GM21786 (cell line): ENCODE measurements at regions not wholly inside any gene's neighbourhood (a gene's known extent, or its start where the extent isn't known, plus 50 kb on each side); places are given as distances from the start of the nearest gene placed in this dataset.
A peak's percentile ranks its signal among the peaks of the same experiment; 100 is the strongest.

Source experiments
- ATAC-seq: cut with Tn5 transposase; IDR thresholded peaks from one replicate; pipeline ENCODE4 v1.9.1; 2021; ENCODE audit not compliant: unreplicated experiment

- ATAC-seq, result no peak
Measured at GRCh38 chr2:146950361-146950760, 894.5 kb upstream of the ACVR2A start.

- ATAC-seq, result no peak
Measured at GRCh38 chr2:146949400-146949799, 895.4 kb upstream of the ACVR2A start.

GRCh38 chr2:146944601-146945000 is 900.2 kb upstream of the ACVR2A start:
- ATAC-seq, result no peak

GRCh38 chr2:146939991-146940685 is 904.7 kb upstream of the ACVR2A start:
- no peak for ATAC-seq

GRCh38 chr2:146934921-146935320 is 909.9 kb upstream of the ACVR2A start:
- ATAC-seq, result no peak

- ATAC-seq, result peak; percentile 64
Measured at GRCh38 chr2:146931109-146931508, 913.7 kb upstream of the ACVR2A start.

- ATAC-seq, result no peak
Measured at GRCh38 chr2:146927080-146927711, 917.6 kb upstream of the ACVR2A start.

GRCh38 chr2:146918280-146918679 is 926.5 kb upstream of the ACVR2A start:
- no peak for ATAC-seq

GRCh38 chr2:146917431-146918042 is 927.3 kb upstream of the ACVR2A start:
- ATAC-seq, result no peak

GRCh38 chr2:146916914-146917313 is 927.9 kb upstream of the ACVR2A start:
- ATAC-seq, result no peak

GRCh38 chr2:146913476-146913875 is 931.4 kb upstream of the ACVR2A start:
- no peak for ATAC-seq

GRCh38 chr2:146912536-146912935 is 932.3 kb upstream of the ACVR2A start:
- no peak for ATAC-seq

- no peak for ATAC-seq
Measured at GRCh38 chr2:146908776-146909175, 936.1 kb upstream of the ACVR2A start.

GRCh38 chr2:146898083-146898482 is 946.7 kb upstream of the ACVR2A start:
- ATAC-seq, result no peak

- ATAC-seq, result no peak
Measured at GRCh38 chr2:146894514-146894913, 950.3 kb upstream of the ACVR2A start.

GRCh38 chr2:146893500-146894041 is 951.3 kb upstream of the ACVR2A start:
- ATAC-seq, result no peak

- ATAC-seq, result no peak
Measured at GRCh38 chr2:146890491-146890890, 954.3 kb upstream of the ACVR2A start.

- ATAC-seq, result no peak
Measured at GRCh38 chr2:146879882-146880281, 964.9 kb upstream of the ACVR2A start.

- ATAC-seq, result no peak
Measured at GRCh38 chr2:146874260-146874658, 970.6 kb upstream of the ACVR2A start.

- no peak for ATAC-seq
Measured at GRCh38 chr2:146873646-146874259, 971.1 kb upstream of the ACVR2A start.

- no peak for ATAC-seq
Measured at GRCh38 chr2:146873056-146873455, 971.8 kb upstream of the ACVR2A start.

- no peak for ATAC-seq
Measured at GRCh38 chr2:146870691-146871090, 974.1 kb upstream of the ACVR2A start.
